GM18519 (cell line): ENCODE measurements at regions not wholly inside any gene's neighbourhood (a gene's known extent, or its start where the extent isn't known, plus 50 kb on each side); places are given as distances from the start of the nearest gene placed in this dataset.

Experiments used
- ATAC-seq: cut with Tn5 transposase; IDR thresholded peaks from one replicate; pipeline ENCODE4 v1.9.1; 2021; ENCODE audit warnings: mild to moderate bottlenecking, moderate library complexity; ENCODE audit not compliant: unreplicated experiment, low FRiP score

DNA sequence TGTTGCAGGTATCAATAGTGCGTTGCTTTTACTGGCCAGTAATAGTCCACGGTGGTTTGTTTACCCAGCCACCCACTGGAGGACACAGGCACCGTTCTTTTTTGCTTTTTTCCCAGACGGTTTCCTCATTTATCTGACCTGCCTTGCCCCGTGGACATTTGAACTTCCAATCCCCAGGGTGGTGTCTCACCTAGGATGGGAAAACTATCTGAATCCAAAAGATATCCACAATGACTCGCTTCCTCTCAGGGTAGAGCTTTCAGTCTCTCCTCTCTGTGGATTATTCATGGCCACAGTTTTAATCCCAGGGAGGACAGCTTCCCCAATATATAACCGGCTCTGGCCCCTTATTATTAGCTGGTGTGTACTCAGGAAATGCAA, 170.8 kb downstream of the FOXO1 start:
- ATAC-seq, result no peak

DNA sequence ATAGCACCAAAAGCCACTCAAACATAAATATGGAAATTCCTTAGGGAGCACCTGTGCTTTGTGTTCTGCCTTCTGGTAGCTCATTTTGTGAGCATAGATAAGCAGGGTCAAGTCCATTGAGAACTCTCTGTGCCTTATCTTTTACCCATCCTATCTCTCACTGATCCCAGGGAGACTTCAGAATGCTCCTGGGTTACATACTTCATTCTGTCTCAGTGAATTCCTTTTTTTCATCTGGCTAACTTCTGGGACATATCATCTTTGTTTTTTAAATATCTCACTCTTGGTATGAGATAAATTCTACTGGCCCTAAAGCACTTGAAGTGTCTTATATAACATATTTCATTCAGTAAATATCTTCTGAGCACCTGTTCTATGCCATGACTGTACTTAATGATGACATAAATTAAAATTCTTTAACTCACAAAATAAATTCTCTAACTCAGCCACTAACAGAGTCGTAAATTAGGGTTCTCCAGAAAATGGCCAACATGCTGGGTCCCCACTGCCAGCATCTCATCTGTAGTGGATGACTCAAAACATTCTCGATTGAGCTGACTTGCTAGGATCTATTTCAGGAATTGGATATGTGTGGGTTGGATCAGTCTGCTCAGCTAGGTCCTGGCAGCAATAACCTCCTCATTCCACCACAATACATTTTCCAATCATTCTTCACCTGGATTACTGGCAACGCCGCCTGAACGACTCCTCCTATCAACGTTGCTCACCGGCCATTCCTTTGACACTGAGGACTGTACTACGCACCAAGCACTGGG, 170.2 kb downstream of the FOXO1 start:
- ATAC-seq, result no peak

GRCh38 chr13:40498461-40498860, 168.0 kb downstream of the FOXO1 start:
- ATAC-seq, result no peak

DNA sequence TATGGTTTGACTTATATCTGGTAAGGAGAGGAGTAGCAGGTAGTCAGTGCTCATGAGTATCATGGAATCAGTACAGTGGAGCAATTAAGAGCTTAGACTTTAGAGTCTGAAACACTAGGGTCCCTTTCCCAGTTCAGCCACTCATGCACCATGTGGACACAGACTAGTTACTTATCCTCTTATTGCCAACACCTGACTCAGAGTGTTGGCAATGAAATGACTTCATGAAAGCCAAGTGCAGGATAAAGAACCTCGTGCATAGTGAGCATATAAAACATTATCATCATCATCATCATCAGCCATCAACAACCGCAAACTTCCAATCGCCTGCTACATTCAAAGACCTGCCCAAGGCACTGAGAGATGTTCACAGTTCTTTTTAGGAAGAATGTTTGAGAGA, 164.2 kb downstream of the FOXO1 start:
- ATAC-seq, result no peak

DNA sequence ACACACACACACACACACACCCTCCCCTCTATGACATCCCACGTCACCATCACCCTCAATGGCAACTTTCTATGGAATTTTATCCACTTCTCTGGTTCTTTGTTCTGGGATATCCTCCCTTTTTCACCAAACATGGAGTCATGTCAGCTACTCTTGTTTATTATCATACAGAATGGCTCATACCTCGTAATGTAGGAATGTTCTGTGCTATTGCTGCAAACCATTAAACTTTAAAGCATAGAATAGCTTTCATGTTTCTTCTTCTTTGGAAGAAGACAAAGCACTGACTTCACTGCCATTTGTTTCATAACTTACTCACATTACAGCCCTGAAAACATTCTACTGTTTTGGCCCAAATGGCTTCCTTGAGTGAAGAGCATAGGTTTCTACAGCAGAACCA, 163.4 kb downstream of the FOXO1 start:
- ATAC-seq, result no peak

GRCh38 chr13:40503966-40504591, 162.4 kb downstream of the FOXO1 start:
- ATAC-seq, result no peak

DNA sequence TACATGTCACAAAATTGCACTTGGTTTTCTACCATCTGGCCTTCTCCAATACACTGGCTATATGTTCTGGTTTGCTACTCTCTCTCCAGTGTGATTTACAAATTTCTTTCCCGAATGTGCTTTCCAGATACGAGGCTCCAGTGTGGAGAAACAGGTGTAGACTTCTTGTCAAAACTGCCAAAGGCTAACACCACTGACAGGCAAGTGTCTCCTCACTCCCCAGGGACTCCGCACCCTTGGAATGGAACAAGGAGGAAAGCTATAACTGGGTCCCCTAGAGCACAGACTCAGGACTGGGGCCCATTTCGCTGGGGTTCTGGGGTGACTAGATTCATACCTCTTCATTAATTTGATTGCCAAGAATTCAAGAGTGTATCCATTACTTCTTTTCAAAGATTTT, 161.8 kb downstream of the FOXO1 start:
- no peak for ATAC-seq

DNA sequence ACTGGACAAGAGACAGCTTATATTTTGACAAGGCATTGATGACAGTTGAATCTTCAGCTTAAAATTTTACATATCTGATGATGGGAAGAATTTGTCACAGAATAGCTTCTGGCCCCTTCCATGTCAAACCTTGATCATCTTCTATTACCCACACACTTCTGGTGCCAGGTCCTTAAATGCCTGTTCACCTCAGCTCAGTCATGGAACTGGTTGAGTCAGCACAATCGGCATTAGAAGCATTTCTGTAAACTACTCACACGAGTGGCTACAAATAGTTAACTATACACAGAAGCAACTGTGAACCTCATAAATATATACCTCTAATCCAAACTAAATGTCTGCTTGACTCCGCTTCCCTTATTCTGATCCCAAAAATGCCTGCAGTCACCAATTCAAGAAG, 161.2 kb downstream of the FOXO1 start:
- ATAC-seq, result no peak
